ENCODE measurements at regions not wholly inside any gene's neighbourhood (a gene's known extent, or its start where the extent isn't known, plus 50 kb on each side); places are given as distances from the start of the nearest gene placed in this dataset.
"Not testable (repeated sequence)": the region's sequence is repeated elsewhere in the genome, so short reads cannot be mapped to it uniquely, and the experiment has no call there.

- no peak for TF ChIP-seq POLR2AphosphoS5 (IDR thresholded peaks at IDR 0.05)
- TF ChIP-seq POLR2A (IDR thresholded peaks at IDR 0.05), result no peak
- 14 to 54% methylated on average over 4 of the region's 4 CpGs for WGBS, 2 donors
- H3K9me3 ChIP-seq, result no peaks in the 10 kb centered on the region
- DNase-seq, result no peak
- H3K36me3 ChIP-seq, result no peaks in the 10 kb centered on the region
- H3K4me1 ChIP-seq, result no peaks in the 10 kb centered on the region
- intact Hi-C loops (cut with DNase I), result no loop called here
- no peaks in the 10 kb centered on the region for H3K27me3 ChIP-seq
- H3K4me3 ChIP-seq, result no peak overlapping the region
- no peak overlapping the region for H3K27ac ChIP-seq
Measured at GRCh38 chr10:9111976-9112375, 1057.5 kb downstream of the GATA3 start.

GRCh38 chr10:9126728-9127127 is 1072.2 kb downstream of the GATA3 start:
- no peaks in the 10 kb centered on the region for H3K36me3 ChIP-seq
- no peak for DNase-seq
- H3K27me3 ChIP-seq, result no peaks in the 10 kb centered on the region
- no peak overlapping the region for H3K27ac ChIP-seq
- H3K4me3 ChIP-seq, result no peak overlapping the region
- intact Hi-C loops (cut with DNase I), result no loop called here
- H3K9me3 ChIP-seq, result no peaks in the 10 kb centered on the region
- 61 to 74% methylated on average over 4 of the region's 4 CpGs for WGBS, 2 donors
- H3K4me1 ChIP-seq, result no peaks in the 10 kb centered on the region
- TF ChIP-seq POLR2AphosphoS5 (IDR thresholded peaks at IDR 0.05) (no peak), EP300 (IDR thresholded peaks at IDR 0.05) (no peak), POLR2A (IDR thresholded peaks at IDR 0.05) (no peak), CTCF (IDR thresholded peaks at IDR 0.05) (no peak)

- intact Hi-C loops (cut with DNase I), result no loop called here
- Histone ChIP-seq H3K4me1 (no peaks in the 10 kb centered on the region), H3K27me3 (no peaks in the 10 kb centered on the region), H3K4me3 (no peak overlapping the region), H3K27ac (no peak overlapping the region), H3K36me3 (no peaks in the 10 kb centered on the region), H3K9me3 (no peaks in the 10 kb centered on the region)
- TF ChIP-seq POLR2A (IDR thresholded peaks at IDR 0.05), result no peak
- 57 to 67% methylated on average over 2 of the region's 2 CpGs for WGBS, 2 donors
- DNase-seq, result no peak
Measured at GRCh38 chr10:9137368-9137767, 1082.9 kb downstream of the GATA3 start.

- intact Hi-C loops (cut with DNase I); DNase-seq; H3K27ac ChIP-seq; H3K36me3 ChIP-seq; H3K4me3 ChIP-seq; H3K4me1 ChIP-seq; H3K27me3 ChIP-seq; H3K9me3 ChIP-seq: not testable (repeated sequence)
- WGBS, 2 donors, result 95 to 96% methylated on average over 1 of the region's 1 CpG
Measured at GRCh38 chr10:9138829-9139228, 1084.3 kb downstream of the GATA3 start.

- DNase-seq, result no peak
- Histone ChIP-seq H3K27me3 (no peaks in the 10 kb centered on the region), H3K4me3 (no peak overlapping the region), H3K9me3 (no peaks in the 10 kb centered on the region), H3K27ac (no peak overlapping the region), H3K4me1 (no peaks in the 10 kb centered on the region), H3K36me3 (no peaks in the 10 kb centered on the region)
- TF ChIP-seq POLR2A (IDR thresholded peaks at IDR 0.05) (no peak), POLR2AphosphoS5 (IDR thresholded peaks at IDR 0.05) (no peak), CTCF (IDR thresholded peaks at IDR 0.05) (no peak), EP300 (IDR thresholded peaks at IDR 0.05) (no peak)
- intact Hi-C loops (cut with DNase I), result no loop called here
- WGBS, 2 donors, result 26 to 51% methylated on average over 3 of the region's 3 CpGs
Measured at GRCh38 chr10:9140373-9140772, 1085.9 kb downstream of the GATA3 start.

- Histone ChIP-seq H3K9me3 (no peaks in the 10 kb centered on the region), H3K4me1 (no peaks in the 10 kb centered on the region), H3K27me3 (no peaks in the 10 kb centered on the region), H3K4me3 (no peak overlapping the region), H3K36me3 (no peaks in the 10 kb centered on the region), H3K27ac (no peak overlapping the region)
- DNase-seq, result no peak
- 35 to 73% methylated on average over 6 of the region's 6 CpGs for WGBS, 2 donors
- TF ChIP-seq POLR2A (IDR thresholded peaks at IDR 0.05) (no peak), EP300 (IDR thresholded peaks at IDR 0.05) (no peak), POLR2AphosphoS5 (IDR thresholded peaks at IDR 0.05) (no peak), CTCF (IDR thresholded peaks at IDR 0.05) (no peak)
- intact Hi-C loops (cut with DNase I), result no loop called here
Measured at GRCh38 chr10:9147475-9147874, 1093.0 kb downstream of the GATA3 start.
